ENCODE measurements at regions not wholly inside any gene's neighbourhood (a gene's known extent, or its start where the extent isn't known, plus 50 kb on each side); places are given as distances from the start of the nearest gene placed in this dataset.

- H3K4me2 ChIP-seq = no peak overlapping the region
- WGBS (ENCODE audit: low lambda C conversion rate, missing lambda C conversion rate) = 62% methylated on average over 10 of the region's 10 CpGs
- H3K27ac ChIP-seq = no peak overlapping the region
- H3K4me3 ChIP-seq = no peak overlapping the region
- no peaks in the 10 kb centered on the region for H3K9me3 ChIP-seq (ENCODE audit: low read depth)
- no peaks in the 10 kb centered on the region for H3K79me2 ChIP-seq
- no peaks in the 10 kb centered on the region for H3K9me2 ChIP-seq (replicated peaks; ENCODE audit: insufficient read depth)
- H2AFZ ChIP-seq = no peak overlapping the region
- H3K4me1 ChIP-seq (ENCODE audit: insufficient read depth) = no peaks in the 10 kb centered on the region
- no peaks in the 10 kb centered on the region for H4K20me1 ChIP-seq (ENCODE audit: insufficient read depth, poor library complexity, severe bottlenecking)
- H3K36me3 ChIP-seq (replicated peaks; ENCODE audit: insufficient read depth, low read depth) = no peaks in the 10 kb centered on the region
- no peaks in the 10 kb centered on the region for H3K27me3 ChIP-seq
- no peak for TF ChIP-seq EZH2phosphoT487 (IDR thresholded peaks at IDR 0.05; ENCODE audit: low read depth, severe bottlenecking, unreplicated experiment)
- TF ChIP-seq EZH2 (IDR thresholded peaks at IDR 0.05; ENCODE audit: borderline replicate concordance) = no peak
- TF ChIP-seq CTCF (IDR thresholded peaks at IDR 0.05; ENCODE audit: poor library complexity) = no peak
- no peak for DNase-seq (ENCODE audit: low spot score)
Measured at GRCh38 chr6:163776906-163777686, 362.6 kb downstream of the QKI start.

- Histone ChIP-seq H3K4me3 (no peak overlapping the region), H4K20me1 (ENCODE audit: insufficient read depth, poor library complexity, severe bottlenecking) (no peaks in the 10 kb centered on the region), H3K9me2 (replicated peaks; ENCODE audit: insufficient read depth) (no peaks in the 10 kb centered on the region), H3K27me3 (no peaks in the 10 kb centered on the region), H3K9me3 (ENCODE audit: low read depth) (no peaks in the 10 kb centered on the region), H3K4me2 (no peak overlapping the region), H2AFZ (no peak overlapping the region), H3K79me2 (no peaks in the 10 kb centered on the region), H3K36me3 (replicated peaks; ENCODE audit: insufficient read depth, low read depth) (no peaks in the 10 kb centered on the region), H3K4me1 (ENCODE audit: insufficient read depth) (no peaks in the 10 kb centered on the region), H3K27ac (no peak overlapping the region)
- no peak for DNase-seq (ENCODE audit: low spot score)
- TF ChIP-seq CTCF (IDR thresholded peaks at IDR 0.05; ENCODE audit: poor library complexity) = no peak
- no peak for TF ChIP-seq EZH2phosphoT487 (IDR thresholded peaks at IDR 0.05; ENCODE audit: low read depth, severe bottlenecking, unreplicated experiment)
- no peak for TF ChIP-seq EZH2 (IDR thresholded peaks at IDR 0.05; ENCODE audit: borderline replicate concordance)
- WGBS (ENCODE audit: low lambda C conversion rate, missing lambda C conversion rate) = 78% methylated on average over 5 of the region's 5 CpGs
Measured at GRCh38 chr6:163776196-163776905, 361.8 kb downstream of the QKI start.

- no peaks in the 10 kb centered on the region for H3K27me3 ChIP-seq
- H3K4me1 ChIP-seq (ENCODE audit: insufficient read depth) = no peaks in the 10 kb centered on the region
- TF ChIP-seq EZH2 (IDR thresholded peaks at IDR 0.05; ENCODE audit: borderline replicate concordance) (no peak), EZH2phosphoT487 (IDR thresholded peaks at IDR 0.05; ENCODE audit: low read depth, severe bottlenecking, unreplicated experiment) (no peak), CTCF (IDR thresholded peaks at IDR 0.05; ENCODE audit: poor library complexity) (no peak)
- no peaks in the 10 kb centered on the region for H3K9me2 ChIP-seq (replicated peaks; ENCODE audit: insufficient read depth)
- no peak overlapping the region for H3K27ac ChIP-seq
- no peaks in the 10 kb centered on the region for H4K20me1 ChIP-seq (ENCODE audit: insufficient read depth, poor library complexity, severe bottlenecking)
- no peaks in the 10 kb centered on the region for H3K36me3 ChIP-seq (replicated peaks; ENCODE audit: insufficient read depth, low read depth)
- no peak overlapping the region for H2AFZ ChIP-seq
- H3K9me3 ChIP-seq (ENCODE audit: low read depth) = no peaks in the 10 kb centered on the region
- no peak overlapping the region for H3K4me3 ChIP-seq
- WGBS (ENCODE audit: low lambda C conversion rate, missing lambda C conversion rate) = 84% methylated on average over 3 of the region's 3 CpGs
- H3K79me2 ChIP-seq = no peaks in the 10 kb centered on the region
- H3K4me2 ChIP-seq = no peak overlapping the region
- no peak for DNase-seq (ENCODE audit: low spot score)
Measured at GRCh38 chr6:163775313-163775712, 360.8 kb downstream of the QKI start.
